NCI-H2196 (cell line): ENCODE measurements at regions not wholly inside any gene's neighbourhood (a gene's known extent, or its start where the extent isn't known, plus 50 kb on each side); places are given as distances from the start of the nearest gene placed in this dataset.
A peak's percentile ranks its signal among the peaks of the same experiment; 100 is the strongest.

ENCODE experiments used
- DNase-seq: peaks from one replicate; lab custom pipeline; 2025; ENCODE audit not compliant: unreplicated experiment; lab: John Stamatoyannopoulos, UW

- no peak for DNase-seq
These were observed 140.8 kb downstream of the PTCSC3 start for GRCh38 chr14:36035675-36036074.

GRCh38 chr14:36028665-36029064 is 147.9 kb downstream of the PTCSC3 start:
- DNase-seq, result no peak

- no peak for DNase-seq
These were observed 148.3 kb downstream of the PTCSC3 start for GRCh38 chr14:36028218-36028617.

GRCh38 chr14:36027354-36027753 is 149.2 kb downstream of the PTCSC3 start:
- no peak for DNase-seq

- DNase-seq, result no peak
These were observed 153.6 kb downstream of the PTCSC3 start for GRCh38 chr14:36022765-36023410.

- DNase-seq, result no peak
These were observed 154.8 kb downstream of the PTCSC3 start for GRCh38 chr14:36021591-36022320.

GRCh38 chr14:36021030-36021422 is 155.5 kb downstream of the PTCSC3 start:
- no peak for DNase-seq

- DNase-seq, result no peak
These were observed 156.1 kb downstream of the PTCSC3 start for GRCh38 chr14:36020120-36021029.

GRCh38 chr14:36019126-36019525 is 157.4 kb downstream of the PTCSC3 start:
- DNase-seq, result no peak

GRCh38 chr14:36014236-36014635 is 162.3 kb downstream of the PTCSC3 start:
- DNase-seq, result no peak

- no peak for DNase-seq
These were observed 163.0 kb downstream of the PTCSC3 start for GRCh38 chr14:36013483-36013882.

- no peak for DNase-seq
These were observed 163.9 kb downstream of the PTCSC3 start for GRCh38 chr14:36012621-36013020.

- DNase-seq, result no peak
These were observed 166.9 kb downstream of the PTCSC3 start for GRCh38 chr14:36009643-36010042.

- no peak for DNase-seq
These were observed 169.9 kb downstream of the PTCSC3 start for GRCh38 chr14:36006623-36007022.

- no peak for DNase-seq
These were observed 170.9 kb downstream of the PTCSC3 start for GRCh38 chr14:36005670-36006069.

- DNase-seq, result no peak
These were observed 174.6 kb downstream of the PTCSC3 start for GRCh38 chr14:36001936-36002335.

GRCh38 chr14:35999294-35999693 is 173.2 kb downstream of the BRMS1L start:
- DNase-seq, result no peak

- DNase-seq, result no peak
These were observed 172.2 kb downstream of the BRMS1L start for GRCh38 chr14:35998303-35998702.

GRCh38 chr14:35993684-35993960 is 167.5 kb downstream of the BRMS1L start:
- no peak for DNase-seq

- no peak for DNase-seq
These were observed 166.9 kb downstream of the BRMS1L start for GRCh38 chr14:35992816-35993683.

GRCh38 chr14:35991356-35991755 is 165.2 kb downstream of the BRMS1L start:
- peak; percentile 29 for DNase-seq
